ENCODE measurements at regions not wholly inside any gene's neighbourhood (a gene's known extent, or its start where the extent isn't known, plus 50 kb on each side); places are given as distances from the start of the nearest gene placed in this dataset.

DNA sequence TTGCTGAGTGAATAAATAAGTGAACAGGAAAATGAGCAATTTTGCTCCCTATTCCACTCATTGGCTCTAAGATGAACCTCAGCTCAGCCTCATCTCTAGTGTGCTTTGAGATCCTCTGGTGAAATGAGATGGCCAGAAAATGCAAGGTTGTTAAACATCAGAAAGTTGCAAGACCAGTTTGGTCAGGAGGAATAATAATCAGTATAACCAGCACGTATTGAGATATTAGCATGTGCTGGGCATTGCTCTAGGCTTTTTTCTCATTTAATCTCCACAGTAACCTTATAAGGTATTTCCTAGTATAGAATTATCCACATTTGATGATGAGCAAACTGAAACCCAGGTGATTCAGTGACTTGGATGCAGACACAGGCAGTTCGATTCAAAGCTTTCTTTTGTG lies 110.5 kb upstream of the PAK3 start:
- FAIRE-seq (no peak), DNase-seq (ENCODE audit: low read depth, low spot score) (no peak)
- no peak overlapping the region for H3K9ac ChIP-seq (ENCODE audit: control insufficient read depth, extremely low read depth, insufficient read depth, low read length)
- H3K79me2 ChIP-seq (ENCODE audit: control insufficient read depth, insufficient read depth, low read length), result no peaks in the 10 kb centered on the region
- H3K27me3 ChIP-seq (ENCODE audit: control insufficient read depth, extremely low read depth, insufficient read depth, low read length), result peaks cover 8% of the 10 kb centered on the region
- H2AFZ ChIP-seq (ENCODE audit: control insufficient read depth, low read length), result no peak overlapping the region
- dilution Hi-C loops (cut with MboI; ENCODE audit: extremely low pct_ligation_motif_present, low sequenced_read_pairs), result no loop called here
- H3K9me3 ChIP-seq (ENCODE audit: control insufficient read depth, low read depth, low read length), result no peaks in the 10 kb centered on the region
- peaks cover 3% of the 10 kb centered on the region for H4K20me1 ChIP-seq (ENCODE audit: control insufficient read depth, extremely low read depth, insufficient read depth, low read length)
- TF ChIP-seq CTCF (optimal IDR thresholded peaks at IDR 0.05 in 1 of 3, IDR thresholded peaks at IDR 0.05 in 1 of 3, conservative IDR thresholded peaks at IDR 0.05 in 1 of 3; ENCODE audit: extremely low read depth in 1 of 3, insufficient read depth in 2 of 3, low read length in 3 of 3) (no peak), EZH2 (IDR thresholded peaks at IDR 0.05; ENCODE audit: low read length) (no peak)
- no peaks in the 10 kb centered on the region for H3K9me1 ChIP-seq (ENCODE audit: control insufficient read depth, extremely low read depth, insufficient read depth, low read length)
- no peak overlapping the region for H3K27ac ChIP-seq (ENCODE audit: control insufficient read depth, insufficient read depth, low read length)
- no peak overlapping the region for H3K4me2 ChIP-seq (ENCODE audit: control insufficient read depth, extremely low read depth, insufficient read depth, low read depth, low read length)
- no peak overlapping the region for H3K4me3 ChIP-seq (ENCODE audit: control insufficient read depth in 2 of 3, extremely low read depth in 1 of 3, insufficient read depth in 2 of 3, low read depth in 1 of 3, low read length in 3 of 3)
- H3K4me1 ChIP-seq (ENCODE audit: control insufficient read depth, extremely low read depth, insufficient read depth, low read length), result no peaks in the 10 kb centered on the region
- no peaks in the 10 kb centered on the region for H3K36me3 ChIP-seq (ENCODE audit: control insufficient read depth in 2 of 2, extremely low read depth in 1 of 2, insufficient read depth in 2 of 2, low read length in 2 of 2)

DNA sequence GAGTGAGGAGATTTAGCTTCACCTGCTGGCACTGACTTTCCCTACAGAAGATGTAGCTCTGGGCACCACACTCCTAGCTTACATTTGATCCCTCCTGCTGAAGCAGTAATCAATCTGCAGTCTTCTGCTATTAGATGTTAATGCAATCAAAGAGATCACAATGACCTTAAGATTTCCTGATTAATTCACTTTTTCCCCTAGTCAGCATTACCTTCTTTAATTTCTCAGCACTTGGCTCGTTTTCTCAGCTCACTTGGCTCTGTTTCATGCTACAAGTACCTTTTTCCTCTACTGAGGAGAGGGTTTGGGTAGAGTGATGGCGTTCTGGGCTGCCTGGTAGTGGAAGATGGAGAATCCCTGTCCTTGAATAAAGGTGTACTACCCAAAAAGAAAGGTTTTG lies 113.0 kb upstream of the PAK3 start:
- H3K9ac ChIP-seq (ENCODE audit: control insufficient read depth, extremely low read depth, insufficient read depth, low read length), result no peak overlapping the region
- H3K4me1 ChIP-seq (ENCODE audit: control insufficient read depth, extremely low read depth, insufficient read depth, low read length), result no peaks in the 10 kb centered on the region
- no peak for DNase-seq (ENCODE audit: low read depth, low spot score)
- no peak for TF ChIP-seq CTCF (optimal IDR thresholded peaks at IDR 0.05 in 1 of 3, IDR thresholded peaks at IDR 0.05 in 1 of 3, conservative IDR thresholded peaks at IDR 0.05 in 1 of 3; ENCODE audit: extremely low read depth in 1 of 3, insufficient read depth in 2 of 3, low read length in 3 of 3)
- TF ChIP-seq EZH2 (IDR thresholded peaks at IDR 0.05; ENCODE audit: low read length), result no peak
- dilution Hi-C loops (cut with MboI; ENCODE audit: extremely low pct_ligation_motif_present, low sequenced_read_pairs), result no loop called here
- no peak overlapping the region for H2AFZ ChIP-seq (ENCODE audit: control insufficient read depth, low read length)
- peaks cover 8% of the 10 kb centered on the region for H3K27me3 ChIP-seq (ENCODE audit: control insufficient read depth, extremely low read depth, insufficient read depth, low read length)
- H4K20me1 ChIP-seq (ENCODE audit: control insufficient read depth, extremely low read depth, insufficient read depth, low read length), result peaks cover 3% of the 10 kb centered on the region
- no peaks in the 10 kb centered on the region for H3K36me3 ChIP-seq (ENCODE audit: control insufficient read depth in 2 of 2, extremely low read depth in 1 of 2, insufficient read depth in 2 of 2, low read length in 2 of 2)
- no peak overlapping the region for H3K4me2 ChIP-seq (ENCODE audit: control insufficient read depth, extremely low read depth, insufficient read depth, low read depth, low read length)
- H3K9me3 ChIP-seq (ENCODE audit: control insufficient read depth, low read depth, low read length), result no peaks in the 10 kb centered on the region
- H3K79me2 ChIP-seq (ENCODE audit: control insufficient read depth, insufficient read depth, low read length), result no peaks in the 10 kb centered on the region
- H3K4me3 ChIP-seq (ENCODE audit: control insufficient read depth in 2 of 3, extremely low read depth in 1 of 3, insufficient read depth in 2 of 3, low read depth in 1 of 3, low read length in 3 of 3), result no peak overlapping the region
- H3K27ac ChIP-seq (ENCODE audit: control insufficient read depth, insufficient read depth, low read length), result no peak overlapping the region
- FAIRE-seq, result no peak
- H3K9me1 ChIP-seq (ENCODE audit: control insufficient read depth, extremely low read depth, insufficient read depth, low read length), result no peaks in the 10 kb centered on the region

Data from keratinocyte (primary cell).